Hepatocyte (in vitro differentiated cells): ENCODE measurements at regions not wholly inside any gene's neighbourhood (a gene's known extent, or its start where the extent isn't known, plus 50 kb on each side); places are given as distances from the start of the nearest gene placed in this dataset.

Experiments
- DNase-seq: peaks from one replicate; pipeline ENCODE4 v3.0.0-alpha.2; 2016; ENCODE audit warnings: low spot score
- H2AFZ ChIP-seq: fragments of 200-600 bp; sonication (generic); 2 replicates; pipeline ENCODE4 v1.6.0; 2016; ENCODE audit warnings: antibody characterized with exemption, mild to moderate bottlenecking
- H3K27ac ChIP-seq: fragments of 200-600 bp; sonication (generic); 2 replicates; pipeline ENCODE4 v1.5.1; 2016; ENCODE audit warnings: mild to moderate bottlenecking
- H3K27me3 ChIP-seq: fragments of 200-600 bp; sonication (generic); 2 replicates; pipeline ENCODE4 v1.6.1; 2016
- H3K36me3 ChIP-seq: fragments of 200-600 bp; sonication (generic); replicated peaks from 2 replicates; pipeline ENCODE4 v1.5.1; 2016; ENCODE audit warnings: low read depth; ENCODE audit not compliant: insufficient read depth
- H3K4me1 ChIP-seq: fragments of 200-600 bp; sonication (generic); 2 replicates; pipeline ENCODE4 v1.5.1; 2016; ENCODE audit warnings: mild to moderate bottlenecking, moderate library complexity; ENCODE audit not compliant: insufficient read depth
- H3K4me2 ChIP-seq: fragments of 200-600 bp; sonication (generic); 2 replicates; pipeline ENCODE4 v1.6.0; 2016
- H3K4me3 ChIP-seq: fragments of 200-600 bp; sonication (generic); 2 replicates; pipeline ENCODE4 v1.5.1; 2016; ENCODE audit warnings: mild to moderate bottlenecking
- H3K79me2 ChIP-seq: fragments of 200-600 bp; sonication (generic); 2 replicates; pipeline ENCODE4 v1.6.0; 2017; ENCODE audit warnings: mild to moderate bottlenecking
- H3K9me2 ChIP-seq: fragments of 200-600 bp; sonication (generic); replicated peaks from 2 replicates; pipeline ENCODE4 v1.6.0; 2017; ENCODE audit warnings: mild to moderate bottlenecking; ENCODE audit not compliant: insufficient read depth
- H3K9me3 ChIP-seq: fragments of 200-600 bp; sonication (generic); 2 replicates; pipeline ENCODE4 v1.5.1; 2016; ENCODE audit warnings: low read depth, mild to moderate bottlenecking
- H4K20me1 ChIP-seq: fragments of 200-600 bp; sonication (generic); 2 replicates; pipeline ENCODE4 v1.6.0; 2016; ENCODE audit warnings: mild to moderate bottlenecking; ENCODE audit not compliant: insufficient read depth, poor library complexity, severe bottlenecking
- CTCF ChIP-seq: fragments of 200-600 bp; sonication (generic); IDR thresholded peaks from 2 replicates; pipeline ENCODE4 v1.5.1; 2016; ENCODE audit warnings: antibody characterized with exemption, mild to moderate bottlenecking; ENCODE audit not compliant: poor library complexity
- EZH2 ChIP-seq: fragments of 200-600 bp; sonication (generic); IDR thresholded peaks from 2 replicates; pipeline ENCODE4 v1.6.1; 2016; ENCODE audit warnings: antibody characterized with exemption, mild to moderate bottlenecking, borderline replicate concordance
- EZH2phosphoT487 ChIP-seq: fragments of 200-600 bp; sonication (generic); IDR thresholded peaks from one replicate; pipeline ENCODE4 v1.6.1; 2018; ENCODE audit warnings: antibody characterized with exemption, mild to moderate bottlenecking, low read depth, moderate library complexity; ENCODE audit not compliant: unreplicated experiment, severe bottlenecking
- WGBS: methylation state at CpG from one replicate; pipeline ENCODE4 v1.1.6; 2016; ENCODE audit warnings: low lambda C conversion rate; ENCODE audit errors: missing lambda C conversion rate; 5-methylcytosine and 5-hydroxymethylcytosine counted together

GRCh38 chr1:4962836-4963235 lies 308.4 kb downstream of the AJAP1 start:
- no peaks in the 10 kb centered on the region for H3K79me2 ChIP-seq
- TF ChIP-seq EZH2 (no peak), EZH2phosphoT487 (no peak), CTCF (no peak)
- no peak overlapping the region for H3K4me3 ChIP-seq
- H4K20me1 ChIP-seq, result no peaks in the 10 kb centered on the region
- H2AFZ ChIP-seq, result no peak overlapping the region
- H3K27me3 ChIP-seq, result no peaks in the 10 kb centered on the region
- 66% methylated on average over 10 of the region's 10 CpGs for WGBS
- no peaks in the 10 kb centered on the region for H3K9me2 ChIP-seq
- no peaks in the 10 kb centered on the region for H3K4me1 ChIP-seq
- H3K9me3 ChIP-seq, result no peaks in the 10 kb centered on the region
- H3K4me2 ChIP-seq, result no peak overlapping the region
- no peak overlapping the region for H3K27ac ChIP-seq
- no peak for DNase-seq
- no peaks in the 10 kb centered on the region for H3K36me3 ChIP-seq

- Histone ChIP-seq H3K27me3 (no peaks in the 10 kb centered on the region), H3K9me3 (no peaks in the 10 kb centered on the region), H3K79me2 (no peaks in the 10 kb centered on the region), H3K4me3 (no peak overlapping the region), H3K27ac (no peak overlapping the region), H3K36me3 (no peaks in the 10 kb centered on the region), H2AFZ (no peak overlapping the region), H4K20me1 (no peaks in the 10 kb centered on the region), H3K4me2 (no peak overlapping the region), H3K4me1 (no peaks in the 10 kb centered on the region), H3K9me2 (no peaks in the 10 kb centered on the region)
- TF ChIP-seq CTCF (no peak), EZH2 (no peak), EZH2phosphoT487 (no peak)
- DNase-seq, result no peak
- 88% methylated on average over 8 of the region's 8 CpGs for WGBS
Observed at GRCh38 chr1:4961935-4962645, 307.7 kb downstream of the AJAP1 start.

- Histone ChIP-seq H3K27me3 (no peaks in the 10 kb centered on the region), H3K79me2 (no peaks in the 10 kb centered on the region), H4K20me1 (no peaks in the 10 kb centered on the region), H3K27ac (no peak overlapping the region), H3K4me2 (no peak overlapping the region), H3K4me3 (no peak overlapping the region), H3K9me3 (no peaks in the 10 kb centered on the region), H3K4me1 (no peaks in the 10 kb centered on the region), H3K36me3 (no peaks in the 10 kb centered on the region), H2AFZ (no peak overlapping the region), H3K9me2 (no peaks in the 10 kb centered on the region)
- WGBS, result 76% methylated on average over 16 of the region's 16 CpGs
- TF ChIP-seq CTCF, result no peak
- no peak for DNase-seq
Observed at GRCh38 chr1:4960782-4961475, 306.5 kb downstream of the AJAP1 start.
